MM.1S (cell line): ENCODE measurements at regions not wholly inside any gene's neighbourhood (a gene's known extent, or its start where the extent isn't known, plus 50 kb on each side); places are given as distances from the start of the nearest gene placed in this dataset.
"Not testable (repeated sequence)": the region's sequence is repeated elsewhere in the genome, so short reads cannot be mapped to it uniquely, and the experiment has no call there.

Experiments used
- CTCF ChIP-seq: fragments of 300-600 bp; sonication (generic); IDR thresholded peaks from 2 replicates; pipeline ENCODE4 v1.5.1; 2016; ENCODE audit warnings: antibody characterized with exemption, low read length, mixed read lengths
- EZH2 ChIP-seq: fragments of 300-600 bp; sonication (generic); optimal IDR thresholded peaks from 2 replicates; pipeline ENCODE3; 2017; ENCODE audit warnings: low read depth, mild to moderate bottlenecking, antibody characterized with exemption, low read length, mixed read lengths

DNA sequence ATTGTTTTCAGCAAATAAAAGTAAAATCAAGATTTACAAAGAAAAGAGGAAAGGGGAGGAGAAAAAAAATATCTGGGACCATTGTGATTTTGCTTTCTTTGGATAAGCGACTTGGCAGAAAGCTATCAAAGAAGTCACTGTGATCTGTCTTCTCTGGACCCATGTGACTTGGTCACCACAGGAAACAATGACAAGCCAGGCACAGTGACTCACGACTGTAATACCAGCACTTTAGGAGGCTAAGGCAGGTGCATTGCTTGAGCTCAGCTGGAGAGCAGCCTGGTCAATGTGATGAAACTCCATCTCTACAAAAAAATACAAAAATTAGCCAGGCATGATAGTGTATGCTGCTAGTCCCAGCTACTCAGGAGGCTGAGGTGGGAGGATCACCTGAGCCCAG, 255.4 kb upstream of the NOTCH2NLA start:
- not testable (repeated sequence) for TF ChIP-seq CTCF, EZH2
